ENCODE measurements at regions not wholly inside any gene's neighbourhood (a gene's known extent, or its start where the extent isn't known, plus 50 kb on each side); places are given as distances from the start of the nearest gene placed in this dataset.
"Not testable (repeated sequence)": the region's sequence is repeated elsewhere in the genome, so short reads cannot be mapped to it uniquely, and the experiment has no call there.

GRCh38 chr22:22374163-22374562, 129.6 kb downstream of the VPREB1 start:
- no peak for DNase-seq (ENCODE audit: low read depth)

- no peak for DNase-seq (ENCODE audit: low read depth)
Observed at GRCh38 chr22:22374579-22374978, 130.0 kb downstream of the VPREB1 start.

GRCh38 chr22:22375576-22376351, 131.2 kb downstream of the VPREB1 start:
- DNase-seq (ENCODE audit: low read depth) = no peak

- no peak for DNase-seq (ENCODE audit: low read depth)
Observed at GRCh38 chr22:22376352-22376706, 131.7 kb downstream of the VPREB1 start.

GRCh38 chr22:22376884-22377283, 131.7 kb downstream of the ZNF280B start:
- not testable (repeated sequence) for DNase-seq (ENCODE audit: low read depth)

- no peak for DNase-seq (ENCODE audit: low read depth)
Observed at GRCh38 chr22:22377335-22377734, 131.2 kb downstream of the ZNF280B start.

GRCh38 chr22:22378446-22379415, 129.8 kb downstream of the ZNF280B start:
- DNase-seq (ENCODE audit: low read depth) = no peak

GRCh38 chr22:22380098-22381030, 128.2 kb downstream of the ZNF280B start:
- no peak for DNase-seq (ENCODE audit: low read depth)

GRCh38 chr22:22381292-22381691, 127.2 kb downstream of the ZNF280B start:
- DNase-seq (ENCODE audit: low read depth) = not testable (repeated sequence)

- DNase-seq (ENCODE audit: low read depth) = no peak
Observed at GRCh38 chr22:22384267-22384666, 124.3 kb downstream of the ZNF280B start.

- DNase-seq (ENCODE audit: low read depth) = no peak
Observed at GRCh38 chr22:22384668-22385244, 123.8 kb downstream of the ZNF280B start.

GRCh38 chr22:22386602-22387385, 121.7 kb downstream of the ZNF280B start:
- no peak for DNase-seq (ENCODE audit: low read depth)

GRCh38 chr22:22387386-22387736, 121.2 kb downstream of the ZNF280B start:
- DNase-seq (ENCODE audit: low read depth) = no peak

- DNase-seq (ENCODE audit: low read depth) = no peak
Observed at GRCh38 chr22:22388090-22388489, 120.5 kb downstream of the ZNF280B start.

GRCh38 chr22:22388494-22388893, 120.0 kb downstream of the ZNF280B start:
- DNase-seq (ENCODE audit: low read depth) = no peak

GRCh38 chr22:22389467-22389866, 119.1 kb downstream of the ZNF280B start:
- no peak for DNase-seq (ENCODE audit: low read depth)

- DNase-seq (ENCODE audit: low read depth) = no peak
Observed at GRCh38 chr22:22390989-22391388, 117.6 kb downstream of the ZNF280B start.

GRCh38 chr22:22391543-22391942, 117.0 kb downstream of the ZNF280B start:
- DNase-seq (ENCODE audit: low read depth) = no peak

GRCh38 chr22:22392131-22392530, 116.4 kb downstream of the ZNF280B start:
- DNase-seq (ENCODE audit: low read depth) = no peak

GRCh38 chr22:22394591-22394990, 114.0 kb downstream of the ZNF280B start:
- DNase-seq (ENCODE audit: low read depth) = no peak

- no peak for DNase-seq (ENCODE audit: low read depth)
Observed at GRCh38 chr22:22395245-22395644, 113.3 kb downstream of the ZNF280B start.

Measured in amniotic epithelial cell (primary cell).